ENCODE measurements at regions not wholly inside any gene's neighbourhood (a gene's known extent, or its start where the extent isn't known, plus 50 kb on each side); places are given as distances from the start of the nearest gene placed in this dataset.
"Not testable (repeated sequence)": the region's sequence is repeated elsewhere in the genome, so short reads cannot be mapped to it uniquely, and the experiment has no call there.

DNA sequence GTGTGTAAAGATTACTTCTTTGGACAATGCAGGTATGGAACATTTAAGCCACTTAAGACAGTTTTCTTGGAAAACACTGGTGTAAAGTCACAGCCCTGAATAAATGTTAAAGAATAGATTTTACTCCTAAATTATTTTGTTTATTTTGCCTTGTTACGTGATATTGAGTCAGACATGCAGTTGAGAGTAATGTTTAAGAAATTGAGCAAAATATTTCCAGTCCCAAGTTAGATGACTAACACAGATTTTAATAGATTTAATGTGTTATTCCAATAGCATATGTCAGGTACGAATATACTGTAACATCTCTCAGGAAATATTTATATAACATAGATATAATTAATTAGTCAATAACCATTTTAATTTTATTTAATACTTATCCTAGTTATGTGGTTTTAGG lies 1361.7 kb downstream of the FSCB start:
- no peak for DNase-seq

DNA sequence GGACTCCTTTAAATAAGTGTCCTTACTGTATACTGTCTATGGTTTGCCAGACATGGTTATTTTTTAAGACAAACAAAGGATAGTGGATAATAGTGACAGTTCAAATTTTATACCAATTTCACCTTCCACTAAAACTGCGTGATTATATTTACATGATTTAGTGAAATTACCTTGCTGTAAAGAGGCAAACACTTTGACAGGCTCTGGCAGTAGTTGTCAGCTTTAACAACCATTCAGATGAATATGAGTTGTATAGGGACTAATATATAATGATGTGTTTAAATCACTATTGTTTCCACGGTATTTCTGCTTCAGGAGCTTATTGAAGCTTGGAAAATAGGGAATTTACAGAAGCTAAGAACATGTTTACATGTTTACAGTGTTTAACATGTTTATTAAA lies 1364.0 kb downstream of the FSCB start:
- DNase-seq = no peak

DNA sequence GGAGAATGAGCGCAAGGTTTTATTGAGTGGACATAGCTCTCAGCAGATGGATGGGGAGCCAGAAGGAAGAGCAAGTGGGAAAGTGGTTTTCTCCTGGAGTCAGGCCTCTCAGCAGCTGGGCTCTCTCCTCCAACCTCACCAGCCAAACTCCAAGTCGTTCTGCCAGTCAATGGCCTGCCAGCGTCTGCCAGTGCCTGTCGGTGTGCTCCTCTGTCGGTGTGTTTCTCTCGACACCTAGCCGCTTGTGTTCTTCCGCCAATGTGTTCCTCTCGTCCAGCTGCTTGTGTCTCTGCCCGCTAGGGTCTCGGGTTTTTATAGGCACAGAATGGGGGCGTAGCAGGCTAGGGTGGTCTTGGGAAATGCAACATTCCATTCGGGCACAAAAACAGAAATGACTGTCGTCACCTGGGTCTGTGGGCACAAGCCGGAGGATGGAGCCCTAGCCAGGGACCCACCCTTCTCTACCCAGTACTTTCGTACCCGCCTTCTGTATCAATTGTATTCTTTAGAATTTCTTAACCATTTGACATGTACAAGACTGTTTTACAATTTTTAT lies 1365.4 kb downstream of the FSCB start:
- DNase-seq = no peak

DNA sequence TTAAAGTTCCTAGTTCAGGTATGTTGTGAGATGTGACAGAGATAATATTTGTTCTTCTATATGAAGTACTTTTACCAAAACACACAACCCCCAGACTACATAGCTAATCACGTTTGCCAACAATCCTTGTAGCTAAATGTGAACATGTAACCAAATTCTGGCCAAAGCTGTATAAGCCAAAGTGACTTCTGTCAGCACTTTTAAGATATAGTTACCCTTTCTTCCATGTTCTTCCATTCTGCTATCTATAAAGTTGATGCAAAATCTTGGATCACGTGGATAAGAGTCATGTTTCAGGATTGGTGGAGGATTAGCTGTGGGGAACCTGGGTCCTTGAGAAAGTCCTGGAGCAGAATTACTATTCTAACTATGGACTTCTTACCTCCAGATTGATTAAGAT lies 1366.6 kb downstream of the FSCB start:
- DNase-seq = no peak

DNA sequence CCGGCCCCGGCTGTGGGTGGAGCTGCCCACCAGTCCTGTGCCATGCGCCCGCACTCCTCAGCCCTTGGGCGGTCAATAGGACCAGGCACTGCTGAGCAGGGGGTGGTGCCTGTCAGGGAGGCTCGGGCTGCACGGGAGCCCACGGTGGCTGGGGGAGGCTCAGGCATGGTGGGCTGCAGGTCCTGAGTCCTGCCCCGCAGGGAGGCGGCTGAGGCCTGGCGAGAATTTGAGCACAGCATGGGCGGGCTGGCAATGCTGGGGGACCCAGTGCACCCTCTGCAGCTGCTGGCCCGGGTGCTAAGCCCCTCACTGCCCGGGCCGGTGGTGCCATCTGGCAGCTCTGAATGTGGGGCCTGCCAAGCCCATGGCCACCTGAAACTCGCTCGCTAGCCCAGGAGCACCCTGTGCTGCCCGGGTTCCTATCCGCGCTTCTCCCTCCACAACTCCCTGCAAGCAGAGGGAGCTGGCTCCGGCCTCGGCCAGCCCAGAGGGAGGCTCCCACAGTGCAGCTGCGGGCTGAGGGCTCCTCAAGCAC lies 1371.1 kb downstream of the FSCB start:
- DNase-seq = no peak

DNA sequence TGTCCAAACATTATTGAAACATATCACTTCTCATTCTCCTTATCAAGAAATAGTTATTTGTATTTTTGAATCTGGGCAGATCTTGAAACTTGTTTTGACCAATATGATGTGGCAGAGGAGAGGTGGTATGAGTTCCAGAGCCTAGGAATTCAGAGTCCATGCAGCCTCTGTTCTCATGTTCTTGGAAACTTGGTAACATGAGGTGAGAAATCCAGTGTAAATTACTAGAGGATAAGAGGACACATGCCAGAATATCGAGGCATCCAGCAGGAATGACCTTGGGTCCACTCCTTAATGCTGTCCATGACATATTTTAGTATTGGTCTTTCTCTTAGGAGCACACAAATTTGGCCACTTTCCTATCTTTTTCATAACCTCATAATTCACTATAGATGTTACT lies 1374.6 kb downstream of the FSCB start:
- DNase-seq = no peak

DNA sequence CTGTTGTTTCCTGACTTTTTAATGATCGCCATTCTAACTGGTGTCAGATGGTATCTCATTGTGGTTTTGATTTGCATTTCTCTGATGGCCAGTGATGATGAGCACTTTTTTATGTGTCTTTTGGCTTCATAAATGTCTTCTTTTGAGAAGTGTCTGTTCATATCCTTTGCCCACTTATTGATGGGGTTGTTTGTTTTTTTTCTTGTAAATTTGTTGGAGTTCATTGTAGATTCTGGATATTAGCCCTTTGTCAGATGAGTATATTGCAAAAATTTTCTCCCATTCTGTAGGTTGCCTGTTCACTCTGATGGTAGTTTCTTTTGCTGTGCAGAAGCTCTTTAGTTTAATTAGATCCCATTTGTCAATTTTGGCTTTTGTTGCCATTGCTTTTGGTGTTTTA lies 1378.7 kb downstream of the FSCB start:
- DNase-seq = not testable (repeated sequence)

DNA sequence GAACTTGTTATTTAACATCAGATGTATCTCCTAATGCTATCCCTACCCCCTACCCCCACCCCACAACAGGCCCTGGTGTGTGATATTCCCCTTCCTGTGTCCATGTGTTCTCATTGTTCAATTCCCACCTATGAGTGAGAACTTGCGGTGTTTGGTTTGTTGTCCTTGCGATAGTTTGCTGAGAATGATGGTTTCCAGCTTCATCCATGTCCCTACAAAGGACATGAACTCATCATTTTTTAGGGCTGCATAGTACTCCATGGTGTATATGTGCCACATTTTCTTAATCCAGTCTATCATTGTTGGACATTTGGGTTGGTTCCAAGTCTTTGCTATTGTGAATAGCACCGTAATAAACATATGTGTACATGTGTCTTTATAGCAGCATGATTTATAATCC lies 1379.2 kb downstream of the FSCB start:
- DNase-seq = not testable (repeated sequence)

DNA sequence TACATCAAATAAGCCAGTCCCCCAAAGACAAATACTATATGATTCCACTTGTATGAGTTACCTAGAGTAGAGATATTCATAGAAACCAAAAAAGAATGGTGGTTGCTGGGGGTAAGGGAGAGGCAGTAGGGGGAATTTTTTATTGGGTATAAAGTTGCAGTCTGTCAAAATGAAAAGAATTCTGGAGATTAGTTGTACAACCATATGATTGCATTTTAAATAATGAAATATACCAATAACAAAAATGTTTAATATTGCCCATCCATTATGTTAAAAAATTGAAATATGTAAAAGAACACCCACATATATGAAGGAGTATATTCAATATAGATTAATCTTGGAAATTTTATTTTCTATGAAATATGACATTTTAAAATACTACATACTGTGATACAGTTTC lies 1383.5 kb downstream of the FSCB start:
- DNase-seq = no peak

DNA sequence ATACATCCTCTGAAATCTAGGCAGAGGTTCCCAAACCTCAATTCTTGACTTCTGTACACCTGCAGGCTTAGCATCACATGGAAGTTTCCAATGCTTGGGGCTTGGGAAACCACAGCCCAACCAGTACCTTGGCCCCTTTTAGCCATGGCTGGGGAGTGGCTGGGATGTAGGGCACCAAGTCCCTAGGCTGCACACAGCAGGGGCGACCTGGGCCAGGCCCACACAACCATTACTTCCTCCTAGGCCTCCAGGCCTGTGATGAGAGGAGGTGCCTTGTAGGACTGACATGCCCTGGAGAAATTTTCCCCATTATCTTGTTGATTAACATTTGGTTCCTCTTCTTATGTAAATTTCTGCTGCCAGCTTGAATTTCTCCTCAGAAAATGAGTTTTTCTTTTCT lies 1387.4 kb downstream of the FSCB start:
- no peak for DNase-seq

DNA sequence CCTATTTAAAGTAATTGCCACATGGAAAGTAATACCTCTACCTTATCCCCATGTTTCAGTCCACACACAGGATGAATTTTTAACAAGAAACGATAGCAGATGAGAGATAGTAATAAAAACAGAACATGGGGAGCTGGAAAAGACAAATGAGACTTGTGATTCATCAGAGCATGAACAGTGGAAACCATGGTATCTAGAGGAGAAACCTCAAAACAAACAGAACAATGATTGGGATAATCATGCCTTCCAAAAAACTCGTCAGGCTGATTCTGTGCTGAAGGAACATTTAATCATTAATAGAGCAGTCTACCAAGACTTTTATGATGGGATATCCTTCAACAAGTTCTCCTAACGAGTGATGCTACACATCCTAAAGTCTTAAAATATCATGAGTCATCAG lies 1390.7 kb downstream of the FSCB start:
- no peak for DNase-seq

DNA sequence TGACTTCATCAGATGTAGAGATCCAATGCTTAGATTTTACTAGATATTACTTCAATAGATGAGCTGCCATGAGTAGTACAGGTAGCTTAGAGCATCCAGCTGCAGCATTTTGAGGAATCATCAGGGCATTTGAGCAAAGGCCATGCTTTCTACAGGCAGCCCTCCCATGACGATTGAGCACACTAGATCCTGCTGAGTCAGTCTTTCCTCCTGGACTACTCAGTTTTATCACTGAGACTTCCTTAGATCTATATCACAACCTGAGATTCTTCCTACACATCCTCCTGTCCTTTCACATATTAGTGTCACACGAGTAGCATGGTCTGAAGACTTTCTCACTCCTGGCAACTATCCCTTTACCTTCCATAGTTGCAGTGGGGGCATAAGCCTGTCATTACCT lies 1401.8 kb downstream of the FSCB start:
- no peak for DNase-seq

DNA sequence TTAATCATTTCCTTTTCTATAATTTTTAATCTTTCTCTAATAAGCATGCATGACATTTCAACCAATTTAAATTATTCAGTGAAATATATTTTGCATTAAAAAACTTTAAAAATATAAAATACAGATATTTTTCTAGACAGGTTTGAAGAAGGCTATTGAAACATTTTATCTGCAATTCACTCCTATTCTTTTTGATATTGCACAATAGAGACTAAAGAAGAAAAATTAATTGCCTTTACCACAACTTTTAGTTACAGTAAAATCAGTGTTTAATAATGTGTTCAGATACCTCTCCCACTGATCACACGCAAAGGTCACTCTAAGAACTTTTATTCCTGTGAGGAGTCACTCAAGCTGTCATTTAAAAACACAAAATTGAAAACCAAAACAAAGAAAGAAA lies 1416.7 kb downstream of the FSCB start:
- DNase-seq = no peak

DNA sequence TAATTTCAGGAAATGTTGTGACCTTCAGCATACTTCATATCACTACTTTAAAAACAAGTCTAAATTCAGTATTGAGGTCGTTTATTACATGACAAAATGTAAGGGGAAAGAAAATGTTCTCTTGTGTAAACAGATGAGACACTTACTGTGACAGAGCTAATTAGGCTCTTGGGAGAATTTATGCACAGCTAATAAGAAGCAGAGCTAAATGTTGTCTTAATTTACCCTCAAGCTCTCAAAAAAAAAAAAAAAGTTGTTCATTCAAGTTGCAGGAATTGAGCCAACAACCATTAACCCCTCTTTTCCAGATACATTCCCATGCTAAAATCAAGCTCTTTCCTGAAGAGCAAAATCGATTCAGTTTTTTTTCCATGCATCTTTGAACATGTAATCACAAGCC lies 1419.4 kb downstream of the FSCB start:
- DNase-seq = no peak

DNA sequence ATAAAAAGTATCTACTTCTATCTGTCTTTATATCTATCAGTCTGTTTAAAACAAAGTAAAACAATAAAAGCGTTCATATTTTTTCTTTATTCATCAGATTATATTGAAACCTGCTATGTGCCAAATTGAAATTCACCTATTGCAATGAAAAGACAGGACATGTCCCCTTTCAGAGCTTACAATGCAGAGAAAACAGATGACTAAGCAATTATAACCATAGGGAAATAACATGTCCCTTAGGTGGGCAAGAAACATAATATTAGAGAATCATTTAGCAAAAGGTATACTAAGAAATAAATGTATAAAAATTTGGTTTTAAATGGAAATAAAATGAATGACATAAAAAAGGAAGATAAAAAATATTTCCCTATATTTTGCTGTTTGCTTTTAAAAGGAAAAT lies 1421.3 kb downstream of the FSCB start:
- DNase-seq = no peak

DNA sequence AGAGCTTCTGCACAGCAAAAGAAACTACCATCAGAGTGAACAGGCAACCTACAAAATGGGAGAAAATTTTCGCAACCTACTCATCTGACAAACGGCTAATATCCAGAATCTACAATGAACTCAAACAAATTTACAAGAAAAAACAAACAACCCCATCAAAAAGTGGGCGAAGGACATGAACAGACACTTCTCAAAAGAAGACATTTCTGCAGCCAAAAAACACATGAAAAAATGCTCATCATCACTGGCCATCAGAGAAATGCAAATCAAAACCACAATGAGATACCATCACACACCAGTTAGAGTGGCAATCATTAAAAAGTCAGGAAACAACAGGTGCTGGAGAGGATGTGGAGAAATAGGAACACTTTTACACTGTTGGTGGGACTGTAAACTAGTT lies 1439.7 kb downstream of the FSCB start:
- not testable (repeated sequence) for DNase-seq

DNA sequence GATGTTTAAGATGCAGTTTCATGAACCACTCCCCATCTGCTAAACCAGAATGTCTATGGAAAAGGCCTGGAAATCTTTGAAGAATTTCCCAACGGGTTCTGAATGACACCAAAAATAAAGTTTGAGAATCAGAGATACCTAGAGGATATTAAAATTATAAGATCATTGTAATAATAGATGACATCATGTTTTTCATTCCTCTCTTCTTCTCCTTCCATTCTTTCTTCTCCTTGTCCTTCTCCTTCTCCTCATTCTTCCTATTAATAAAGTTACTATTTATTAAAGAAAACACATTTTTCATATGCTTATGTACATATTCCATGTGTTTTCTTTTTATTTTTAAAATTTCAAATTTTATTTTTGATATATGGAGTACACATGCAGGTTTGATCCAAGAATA lies 1449.4 kb downstream of the LRFN5 start:
- DNase-seq = no peak

DNA sequence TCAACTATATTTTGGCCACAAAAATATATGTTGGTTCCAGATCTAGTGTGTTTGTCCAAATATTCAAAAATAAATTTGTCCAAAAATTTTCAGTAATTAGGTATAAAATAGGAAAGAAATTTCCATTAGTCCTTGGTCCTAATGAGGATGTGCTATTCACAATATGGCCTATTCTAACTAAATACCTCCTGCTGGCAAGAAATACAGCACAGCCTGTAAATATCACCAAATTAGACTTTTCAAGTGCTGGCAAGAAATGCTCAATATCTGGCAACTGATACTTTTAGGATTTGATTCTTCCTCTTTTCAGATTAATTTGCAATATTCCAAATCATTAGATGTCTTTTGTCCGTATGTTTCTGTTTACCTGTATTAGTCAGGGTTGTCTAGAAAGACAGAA lies 1446.2 kb downstream of the LRFN5 start:
- DNase-seq = no peak

DNA sequence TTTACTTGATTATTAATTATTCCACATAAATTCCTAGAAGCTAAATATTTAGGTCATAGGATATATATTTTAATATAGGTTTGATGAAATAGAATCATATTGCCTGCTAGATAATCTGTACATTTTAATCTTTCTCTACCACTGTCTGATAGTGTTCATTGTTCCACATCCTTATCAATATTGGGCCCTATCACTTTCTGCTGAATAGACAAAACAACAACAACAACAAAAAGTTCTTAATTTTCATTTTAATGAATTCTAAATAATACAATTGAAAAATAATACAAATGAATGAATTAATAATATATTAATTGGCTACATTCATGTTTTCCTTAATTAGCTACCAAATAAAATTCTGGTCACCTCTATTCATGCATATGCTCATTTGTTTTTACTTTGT lies 1437.2 kb downstream of the LRFN5 start:
- no peak for DNase-seq

DNA sequence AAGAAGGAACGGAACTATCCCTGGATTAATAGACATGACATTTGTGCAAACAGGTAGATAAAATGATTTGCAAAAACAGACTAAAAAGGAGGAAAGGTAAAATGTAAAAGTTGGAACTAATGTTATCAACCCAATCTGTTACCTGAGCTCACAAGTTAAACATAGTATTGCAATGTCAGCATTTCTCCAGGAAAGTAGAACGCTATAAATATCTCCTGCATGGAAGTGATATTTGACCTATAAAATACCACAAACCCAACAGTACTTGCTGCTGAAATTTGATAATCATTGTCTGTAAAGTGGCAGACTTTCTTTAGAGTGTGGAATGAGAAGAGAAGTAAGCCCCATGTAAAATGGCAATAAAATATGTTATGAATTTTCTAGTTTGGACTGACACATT lies 1435.7 kb downstream of the LRFN5 start:
- DNase-seq = no peak

DNA sequence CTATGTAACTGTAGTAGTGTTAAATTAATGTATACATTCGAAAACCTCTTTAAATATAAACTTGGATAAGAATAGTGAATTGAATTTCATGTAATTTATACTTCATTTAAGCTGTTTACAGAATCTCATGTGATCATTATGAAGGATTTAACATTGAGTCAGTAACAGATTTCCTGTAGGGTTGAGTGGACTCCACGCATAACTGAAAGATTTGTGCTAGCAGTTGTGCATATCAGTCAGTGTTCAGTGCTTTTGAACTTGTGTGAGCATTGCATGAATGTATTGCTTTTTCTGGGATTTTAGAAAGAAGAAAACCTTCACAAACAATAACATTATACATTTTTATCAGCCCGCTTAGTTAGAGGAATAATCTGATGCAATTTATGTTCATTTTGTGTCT lies 1435.3 kb downstream of the LRFN5 start:
- no peak for DNase-seq

DNA sequence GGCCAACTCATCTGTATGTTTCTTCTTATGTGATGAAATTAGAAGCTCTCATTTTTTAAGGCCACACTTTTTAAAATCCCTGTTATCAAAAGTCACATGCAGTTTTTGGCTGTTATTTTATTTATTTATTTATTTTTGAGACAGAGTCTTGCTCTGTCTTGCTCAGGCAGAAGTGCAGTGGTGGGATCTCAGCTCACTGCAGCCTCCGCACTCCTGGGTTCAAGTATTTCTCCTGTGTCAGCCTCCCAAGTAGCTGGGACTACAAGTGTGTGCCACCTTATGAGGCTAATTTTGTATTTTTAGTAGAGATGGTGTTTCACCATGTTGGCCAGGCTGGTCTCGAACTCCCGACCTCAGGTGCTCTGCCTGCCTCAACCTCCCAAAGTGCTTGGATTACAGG lies 1434.5 kb downstream of the LRFN5 start:
- no peak for DNase-seq

DNA sequence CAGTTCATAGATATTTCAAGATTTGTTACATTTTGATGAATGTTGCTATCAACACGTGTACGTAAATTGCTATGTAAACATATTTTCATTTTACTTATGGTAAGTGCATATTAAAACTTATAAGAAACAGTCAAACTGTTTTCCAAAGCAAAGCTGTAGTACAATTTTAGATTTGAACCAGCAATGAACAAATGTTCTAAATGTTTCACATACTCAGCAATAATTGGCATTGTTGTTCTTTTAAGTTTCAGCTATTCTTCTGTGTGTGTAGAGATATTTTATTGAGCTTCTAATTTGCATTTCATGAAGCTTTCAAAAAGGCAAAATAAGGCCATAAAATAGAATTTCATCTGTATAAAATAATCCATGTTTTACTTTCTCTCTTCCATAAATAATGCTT lies 1433.2 kb downstream of the LRFN5 start:
- no peak for DNase-seq

DNA sequence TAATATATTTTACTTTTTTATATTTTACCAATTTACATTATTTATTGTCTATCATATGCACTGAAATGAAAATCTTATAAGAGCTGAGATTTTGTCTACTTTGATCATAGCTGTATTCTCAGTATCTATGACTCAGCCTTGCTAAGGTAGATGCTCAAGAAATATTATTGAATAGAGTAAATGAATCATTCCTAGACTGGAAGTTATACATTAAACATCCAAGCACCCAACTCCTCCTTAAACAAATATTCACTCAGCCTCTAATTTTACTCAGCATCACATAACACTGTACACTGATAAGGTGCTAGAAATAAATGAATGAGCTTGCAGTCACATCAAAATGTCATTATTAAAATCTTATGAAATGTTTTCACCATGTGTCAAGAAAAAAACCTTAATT lies 1424.9 kb downstream of the LRFN5 start:
- DNase-seq = no peak

DNA sequence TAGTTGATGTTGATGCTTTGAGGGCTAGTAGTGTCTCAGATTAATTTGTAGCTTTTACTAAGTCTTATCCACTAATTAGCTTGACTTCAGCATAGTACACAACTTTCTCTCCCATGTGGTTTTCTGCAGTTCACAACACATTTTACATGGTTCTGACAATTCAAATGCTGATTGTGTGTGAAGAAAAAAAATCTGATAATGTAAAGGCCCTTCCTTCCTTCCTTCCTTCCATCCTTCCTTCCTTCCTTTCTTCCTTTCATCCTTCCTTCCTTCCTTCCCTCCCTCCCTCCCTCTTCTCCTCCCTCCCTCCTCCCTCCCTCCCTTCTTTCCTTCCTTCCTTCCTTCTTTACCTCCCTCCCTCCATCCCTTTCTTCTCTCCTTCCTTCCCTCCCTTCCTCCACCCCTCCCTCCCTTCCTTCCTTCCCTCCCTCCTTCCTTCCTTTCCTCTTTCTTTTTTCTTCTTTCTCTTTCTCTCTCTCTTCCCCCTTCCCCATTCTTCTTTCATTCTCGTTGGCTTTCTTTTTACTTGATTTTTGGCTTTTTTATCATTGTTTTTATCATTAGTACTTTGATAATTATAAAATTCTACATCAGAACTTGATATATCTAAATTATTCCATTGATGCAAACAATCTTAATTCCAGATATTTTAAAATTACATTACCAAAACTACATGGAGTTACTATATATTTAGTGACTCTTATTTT lies 1415.6 kb downstream of the LRFN5 start:
- DNase-seq = no peak
